Caco-2 (cell line): ENCODE measurements at regions not wholly inside any gene's neighbourhood (a gene's known extent, or its start where the extent isn't known, plus 50 kb on each side); places are given as distances from the start of the nearest gene placed in this dataset.

Source experiments
- BruUV-seq: library from RNA; stranded (reverse); fragments of 400-500 nt; replicated peaks from 2 replicates; lab custom pipeline; 2021; lab: Mats Ljungman, UMichigan
- CTCF ChIA-PET: fragments of 300-600 bp; sonication (Branson Sonifier 250); formaldehyde crosslinking; loops from one replicate; lab custom pipeline; 2022; ENCODE audit warnings: antibody characterized with exemption; lab: Charles Lee
- POLR2A ChIA-PET: fragments of 300-600 bp; sonication (Branson Sonifier 250); formaldehyde crosslinking; loops from one replicate; lab custom pipeline; 2022; ENCODE audit warnings: antibody characterized with exemption; lab: Charles Lee
- DNase-seq, 2 experiments: peaks; one replicate each; pipeline versions ENCODE4 v3.0.0 to v3.0.0-alpha.2; 2020 to 2022
- H3K27me3 ChIP-seq: replicated peaks from 2 replicates; pipeline ENCODE4 v1.6.0; 2011; ENCODE audit warnings: low read length; ENCODE audit not compliant: control insufficient read depth, insufficient read depth
- H3K36me3 ChIP-seq: 2 replicates; pipeline ENCODE4 v1.5.1; 2011; ENCODE audit warnings: low read length; ENCODE audit not compliant: control insufficient read depth, insufficient read depth
- H3K4me1 ChIP-seq: fragments of 250-450 bp; sonication (Bioruptor Pico); 2 replicates; pipeline ENCODE4 v1.5.1; 2020; ENCODE audit warnings: mild to moderate bottlenecking
- H3K4me3 ChIP-seq: 2 replicates; pipeline ENCODE4 v1.5.1; 2011; ENCODE audit warnings: low read depth, mild to moderate bottlenecking, control low read depth, low read length
- H3K9me3 ChIP-seq: fragments of 250-450 bp; sonication (Bioruptor Pico); 2 replicates; pipeline ENCODE4 v1.5.1; 2020; ENCODE audit warnings: mild to moderate bottlenecking, moderate library complexity
- H3K27ac Mint-ChIP-seq: one replicate; pipeline ENCODE4 v1.8.0; 2022; ENCODE audit warnings: mixed read lengths; ENCODE audit not compliant: unreplicated experiment
- H3K27me3 Mint-ChIP-seq: one replicate; pipeline ENCODE4 v1.8.0; 2022; ENCODE audit warnings: mixed read lengths; ENCODE audit not compliant: insufficient read depth, unreplicated experiment
- H3K36me3 Mint-ChIP-seq: one replicate; pipeline ENCODE4 v1.8.0; 2022; ENCODE audit warnings: mild to moderate bottlenecking, mixed read lengths; ENCODE audit not compliant: insufficient read depth, unreplicated experiment
- H3K4me1 Mint-ChIP-seq: one replicate; pipeline ENCODE4 v1.8.0; 2022; ENCODE audit warnings: low read depth, mixed read lengths; ENCODE audit not compliant: unreplicated experiment
- H3K4me3 Mint-ChIP-seq: one replicate; pipeline ENCODE4 v1.8.0; 2022; ENCODE audit warnings: mild to moderate bottlenecking, moderate library complexity, mixed read lengths; ENCODE audit not compliant: unreplicated experiment
- H3K9me3 Mint-ChIP-seq: one replicate; pipeline ENCODE4 v1.8.0; 2022; ENCODE audit warnings: mixed read lengths; ENCODE audit not compliant: unreplicated experiment
- CTCF ChIP-seq, 2 experiments: fragments of 200-600 bp in 1 of 2; IDR thresholded peaks; 1 replicate in 1 of 2; 2 replicates in 1 of 2; pipeline versions ENCODE4 v1.5.1 to v1.8.0; 2011 to 2022; ENCODE audit warnings: antibody characterized with exemption in 1 of 2, control low read depth in 1 of 2, inconsistent platforms in 1 of 2, low read depth in 1 of 2, low read length in 1 of 2, mild to moderate bottlenecking in 1 of 2, moderate library complexity in 1 of 2; ENCODE audit not compliant: insufficient read depth in 1 of 2, severe bottlenecking in 1 of 2, unreplicated experiment in 1 of 2
- intact Hi-C: fragments of 100-400 bp; cut with micrococcal nuclease; formaldehyde crosslinking; loops from one replicate; pipeline ENCODE4 v1.10.0; 2022; ENCODE audit not compliant: unreplicated experiment

DNA sequence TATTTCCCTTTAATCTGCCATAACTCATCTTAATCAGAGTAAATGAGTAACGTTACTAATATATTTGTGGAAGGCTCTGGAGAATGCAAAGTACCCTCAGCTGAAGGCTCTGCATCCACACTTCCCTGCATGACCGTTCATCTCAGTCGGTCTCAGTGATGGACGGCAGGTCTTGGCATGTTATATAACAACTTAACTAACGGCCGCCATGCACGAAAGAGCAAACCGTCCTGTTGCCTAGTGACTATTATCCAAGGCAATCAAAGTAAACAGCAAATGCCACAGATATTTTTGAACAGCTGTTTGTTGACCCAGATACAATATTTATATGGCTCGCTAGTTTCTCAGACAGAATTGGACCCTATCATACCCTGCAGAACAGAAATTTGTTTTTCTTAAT is 194.9 kb upstream of the SMLR1 start:
- H3K4me1 Mint-ChIP-seq, result no peaks in the 10 kb centered on the region
- DNase-seq, result no peak
- Histone ChIP-seq H3K9me3 (no peaks in the 10 kb centered on the region), H3K4me3 (no peak overlapping the region), H3K27me3 (no peaks in the 10 kb centered on the region), H3K4me1 (no peaks in the 10 kb centered on the region), H3K36me3 (no peaks in the 10 kb centered on the region)
- no peak overlapping the region for H3K4me3 Mint-ChIP-seq
- H3K36me3 Mint-ChIP-seq, result no peaks in the 10 kb centered on the region
- POLR2A ChIA-PET, result no interaction called here
- no TSS peak for BruUV-seq
- CTCF ChIA-PET, result no interaction called here
- no peak for TF ChIP-seq CTCF (IDR thresholded peaks at IDR 0.05; ENCODE audit: insufficient read depth in 1 of 2, low read depth in 1 of 2, low read length in 1 of 2, severe bottlenecking in 1 of 2, unreplicated experiment in 1 of 2)
- H3K27me3 Mint-ChIP-seq, result no peaks in the 10 kb centered on the region
- intact Hi-C loops, result no loop called here
- H3K27ac Mint-ChIP-seq, result no peak overlapping the region
- no peaks in the 10 kb centered on the region for H3K9me3 Mint-ChIP-seq

DNA sequence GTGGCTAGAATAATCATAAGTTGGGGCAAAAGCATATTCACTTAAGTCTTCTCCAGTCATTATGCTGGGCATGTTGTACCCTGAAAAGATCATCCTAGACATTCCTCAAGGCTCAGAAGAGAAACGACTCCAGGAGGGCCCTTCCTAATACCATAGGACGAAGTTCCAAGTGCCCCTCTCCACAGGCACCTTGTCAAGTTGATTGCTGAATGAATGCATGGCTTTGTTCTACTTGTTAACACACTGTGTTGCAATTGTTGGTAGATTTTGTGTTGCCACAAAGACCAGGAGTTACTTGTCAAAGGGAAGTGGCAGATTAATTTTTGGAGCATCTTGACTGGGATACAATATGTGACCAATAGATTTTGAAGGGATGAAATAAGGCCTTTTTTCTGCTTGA is 194.3 kb upstream of the SMLR1 start:
- Mint-ChIP-seq H3K27me3 (no peaks in the 10 kb centered on the region), H3K4me1 (no peaks in the 10 kb centered on the region), H3K27ac (no peak overlapping the region), H3K9me3 (no peaks in the 10 kb centered on the region), H3K4me3 (no peak overlapping the region), H3K36me3 (no peaks in the 10 kb centered on the region)
- no peaks in the 10 kb centered on the region for H3K36me3 ChIP-seq
- no TSS peak for BruUV-seq
- H3K9me3 ChIP-seq, result no peaks in the 10 kb centered on the region
- H3K27me3 ChIP-seq, result no peaks in the 10 kb centered on the region
- TF ChIP-seq CTCF (IDR thresholded peaks at IDR 0.05; ENCODE audit: insufficient read depth in 1 of 2, low read depth in 1 of 2, low read length in 1 of 2, severe bottlenecking in 1 of 2, unreplicated experiment in 1 of 2), result no peak
- POLR2A ChIA-PET, result no interaction called here
- intact Hi-C loops, result no loop called here
- H3K4me1 ChIP-seq, result no peaks in the 10 kb centered on the region
- no peak overlapping the region for H3K4me3 ChIP-seq
- no peak for DNase-seq
- CTCF ChIA-PET, result no interaction called here

DNA sequence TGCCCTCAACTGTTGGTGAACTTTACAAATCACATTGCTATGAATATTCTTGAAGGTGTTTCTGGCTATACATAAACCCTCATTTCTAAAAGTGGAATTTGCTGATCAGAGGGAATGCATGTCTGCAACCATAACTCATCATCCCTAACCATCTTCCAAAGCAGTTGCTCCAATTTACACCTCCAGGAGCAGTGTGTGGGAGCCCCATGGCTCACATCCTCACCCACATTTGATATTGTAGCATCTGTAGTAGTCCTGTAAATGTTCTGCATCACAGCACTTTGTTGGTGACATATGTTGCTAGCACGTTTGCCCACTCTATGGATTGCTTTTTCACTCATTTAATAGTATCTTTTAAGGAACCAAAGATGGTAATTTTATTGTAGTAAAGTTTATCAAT is 183.8 kb upstream of the SMLR1 start:
- no peaks in the 10 kb centered on the region for H3K9me3 Mint-ChIP-seq
- POLR2A ChIA-PET, result no interaction called here
- intact Hi-C loops, result no loop called here
- H3K4me3 Mint-ChIP-seq, result no peak overlapping the region
- CTCF ChIA-PET, result no interaction called here
- BruUV-seq, result no TSS peak
- H3K36me3 Mint-ChIP-seq, result no peaks in the 10 kb centered on the region
- DNase-seq, result no peak
- no peak for TF ChIP-seq CTCF (IDR thresholded peaks at IDR 0.05; ENCODE audit: insufficient read depth in 1 of 2, low read depth in 1 of 2, low read length in 1 of 2, severe bottlenecking in 1 of 2, unreplicated experiment in 1 of 2)
- Histone ChIP-seq H3K9me3 (0 out of 2 replicates have a peak, but pooled peaks cover 7% of the 10 kb centered on the region), H3K27me3 (no peaks in the 10 kb centered on the region), H3K4me1 (no peaks in the 10 kb centered on the region), H3K4me3 (no peak overlapping the region), H3K36me3 (no peaks in the 10 kb centered on the region)
- no peaks in the 10 kb centered on the region for H3K4me1 Mint-ChIP-seq
- H3K27ac Mint-ChIP-seq, result no peak overlapping the region
- H3K27me3 Mint-ChIP-seq, result peaks cover 3% of the 10 kb centered on the region
